A549 (cell line): ENCODE measurements at regions not wholly inside any gene's neighbourhood (a gene's known extent, or its start where the extent isn't known, plus 50 kb on each side); places are given as distances from the start of the nearest gene placed in this dataset.

ENCODE experiments used
- ATAC-seq, 2 experiments: fragments of 200-7000 bp in 1 of 2; fragments of >200 bp in 1 of 2; cut with Nextera tagmentation in 1 of 2; cut with Tn5 transposase in 1 of 2; 3 replicates each; pipeline versions ENCODE4 v1.8.0 to v1.9.1; 2018 to 2020; ENCODE audit warnings: mild to moderate bottlenecking in 1 of 2, moderate library complexity in 1 of 2
- CTCF ChIA-PET: fragments of 300-600 bp; sonication (Branson Sonifier 250); formaldehyde crosslinking; extraction: SDS; loops from one replicate; lab custom pipeline; 2021; ENCODE audit warnings: antibody characterized with exemption, inconsistent platforms; lab: Yijun Ruan, JAX
- POLR2A ChIA-PET: fragments of 350-600 bp; formaldehyde crosslinking; extraction: SDS; loops from one replicate; lab custom pipeline; 2021; ENCODE audit warnings: antibody characterized with exemption, inconsistent platforms; lab: Yijun Ruan, JAX
- DNase-seq, 2 experiments: peaks; one replicate each; pipeline versions ENCODE4 v3.0.0 to v3.0.0-alpha.2; 2011 to 2016; ENCODE audit warnings: low read depth in 1 of 2, low spot score in 1 of 2
- FAIRE-seq: peaks from 2 replicates; lab custom pipeline; 2011; peaks lifted over from hg19 to GRCh38; lab: Jason Lieb, UNC
- H3K27ac ChIP-seq, 2 experiments: fragments of >200 bp; sonication (Bioruptor Twin); formaldehyde crosslinking; 3 replicates each; pipeline ENCODE4 v1.5.1; 2016 to 2017
- H3K4me1 ChIP-seq: fragments of >200 bp; sonication (Bioruptor Twin); formaldehyde crosslinking; 3 replicates; pipeline ENCODE4 v1.6.1; 2016
- H3K4me2 ChIP-seq: fragments of >200 bp; sonication (Bioruptor Twin); formaldehyde crosslinking; 3 replicates; pipeline ENCODE4 v1.6.1; 2016
- H3K4me3 ChIP-seq: fragments of >200 bp; sonication (Bioruptor Twin); formaldehyde crosslinking; 3 replicates; pipeline ENCODE4 v1.5.1; 2016
- H3K9me3 ChIP-seq: fragments of >200 bp; sonication (Bioruptor Twin); formaldehyde crosslinking; 3 replicates; pipeline ENCODE4 v1.6.1; 2016
- BCL3 ChIP-seq: fragments of >200 bp; sonication (Bioruptor Twin); formaldehyde crosslinking; IDR thresholded peaks from 3 replicates; pipeline ENCODE4 v1.6.1; 2016
- BHLHE40 ChIP-seq: IDR thresholded peaks from 2 replicates; pipeline ENCODE4 v1.6.1; 2012; ENCODE audit warnings: low read depth, low read length, inconsistent platforms
- CBX8 ChIP-seq: fragments of 200-600 bp; sonication (generic); IDR thresholded peaks from 2 replicates; pipeline ENCODE4 v1.6.1; 2016
- CEBPB ChIP-seq, 2 experiments: fragments of >200 bp in 1 of 2; sonication (Bioruptor Twin) in 1 of 2; formaldehyde crosslinking in 1 of 2; IDR thresholded peaks; 2 replicates each; pipeline ENCODE4 v1.6.1; 2012 to 2016
- EHF ChIP-seq: fragments of 250-450 bp; sonication (Bioruptor Pico); IDR thresholded peaks from 2 replicates; pipeline ENCODE4 v1.5.0; 2020; ENCODE audit warnings: mild to moderate bottlenecking
- EP300 ChIP-seq, 2 experiments: fragments of >200 bp; sonication (Bioruptor Twin); formaldehyde crosslinking; IDR thresholded peaks; 2 replicates in 1 of 2; 3 replicates in 1 of 2; pipeline ENCODE4 v1.6.1; 2016 to 2017
- ESRRA ChIP-seq: fragments of 150-350 bp; IDR thresholded peaks from 2 replicates; pipeline ENCODE4 v1.6.1; 2014; ENCODE audit warnings: mild to moderate bottlenecking, low read length, borderline replicate concordance
- FOSL2 ChIP-seq, 2 experiments: fragments of 450-650 bp in 1 of 2; fragments of >200 bp in 1 of 2; sonication (Bioruptor Twin) in 1 of 2; formaldehyde crosslinking; IDR thresholded peaks; 2 replicates each; pipeline versions ENCODE4 v1.5.0 to v1.6.1; 2016 to 2020; ENCODE audit warnings: mild to moderate bottlenecking in 1 of 2, moderate library complexity in 1 of 2
- FOXS1 ChIP-seq: fragments of 250-450 bp; sonication (Bioruptor Pico); IDR thresholded peaks from 2 replicates; pipeline ENCODE4 v1.5.0; 2020; ENCODE audit warnings: mild to moderate bottlenecking, moderate library complexity
- HDAC2 ChIP-seq: fragments of 200-600 bp; sonication (generic); IDR thresholded peaks from 2 replicates; pipeline ENCODE4 v1.6.1; 2016
- KDM5A ChIP-seq: fragments of 200-600 bp; sonication (generic); IDR thresholded peaks from 2 replicates; pipeline ENCODE4 v1.6.1; 2016; ENCODE audit warnings: antibody characterized with exemption, mild to moderate bottlenecking
- MAFK ChIP-seq: fragments of 450-650 bp; IDR thresholded peaks from 2 replicates; pipeline ENCODE4 v1.6.1; 2014; ENCODE audit not compliant: partially characterized antibody
- MAZ ChIP-seq: fragments of 150-350 bp; IDR thresholded peaks from 2 replicates; pipeline ENCODE4 v1.6.1; 2014; ENCODE audit warnings: antibody characterized with exemption, low read depth, low read length, borderline replicate concordance
- NFE2L2 ChIP-seq: fragments of 150-350 bp; conservative IDR thresholded peaks from 2 replicates; pipeline ENCODE4 v1.6.1; 2014; ENCODE audit warnings: low read length
- NPAS2 ChIP-seq: fragments of 250-450 bp; sonication (Bioruptor Pico); IDR thresholded peaks from 2 replicates; pipeline ENCODE4 v1.8.0; 2022; ENCODE audit warnings: mild to moderate bottlenecking, moderate library complexity, borderline replicate concordance
- RAD21 ChIP-seq, 2 experiments: fragments of >200 bp in 1 of 2; sonication (Bioruptor Twin) in 1 of 2; formaldehyde crosslinking in 1 of 2; IDR thresholded peaks in 1 of 2; conservative IDR thresholded peaks in 1 of 2; 2 replicates in 1 of 2; 3 replicates in 1 of 2; pipeline ENCODE4 v1.6.1; 2012 to 2018; ENCODE audit warnings: inconsistent platforms in 1 of 2
- RNF2 ChIP-seq: fragments of 200-600 bp; sonication (generic); IDR thresholded peaks from 2 replicates; pipeline ENCODE4 v1.6.1; 2016; ENCODE audit warnings: low read depth, mild to moderate bottlenecking, antibody characterized with exemption, moderate library complexity, borderline replicate concordance
- SMC3 ChIP-seq: fragments of >200 bp; sonication (Bioruptor Twin); formaldehyde crosslinking; IDR thresholded peaks from 3 replicates; pipeline ENCODE4 v1.6.1; 2018; ENCODE audit warnings: inconsistent platforms
- SREBF2 ChIP-seq: fragments of 450-650 bp; IDR thresholded peaks from 2 replicates; pipeline ENCODE4 v1.6.1; 2014; ENCODE audit warnings: mild to moderate bottlenecking, moderate library complexity
- TP53 ChIP-seq: fragments of 250-450 bp; sonication (Bioruptor Pico); IDR thresholded peaks from 2 replicates; pipeline ENCODE4 v1.5.0; 2021; ENCODE audit warnings: mild to moderate bottlenecking, moderate library complexity
- ZC3H11A ChIP-seq: fragments of 450-650 bp; IDR thresholded peaks from 2 replicates; pipeline ENCODE4 v1.6.1; 2014; ENCODE audit warnings: antibody characterized with exemption, mild to moderate bottlenecking
- ZNF302 ChIP-seq: fragments of 250-450 bp; sonication (Bioruptor Pico); IDR thresholded peaks from 2 replicates; pipeline ENCODE4 v1.9.0; 2021; ENCODE audit warnings: inconsistent platforms, mild to moderate bottlenecking, moderate library complexity
- WGBS: methylation state at CpG from one replicate; pipeline ENCODE4 v1.1.6; 2017; ENCODE audit errors: missing lambda C conversion rate; 5-methylcytosine and 5-hydroxymethylcytosine counted together
- TF ChIP-seq, protein P1 (sequence below): fragments of 250-450 bp; sonication (Bioruptor Pico); IDR thresholded peaks from 2 replicates; pipeline ENCODE4 v1.5.0; 2020; ENCODE audit warnings: low read depth, mild to moderate bottlenecking, moderate library complexity
- TF ChIP-seq, protein P2 (sequence below): fragments of 200-600 bp; sonication (generic); IDR thresholded peaks from 2 replicates; pipeline ENCODE4 v1.6.1; 2016; ENCODE audit warnings: antibody characterized with exemption, mild to moderate bottlenecking, moderate library complexity
- TF ChIP-seq, protein P3 (sequence below): fragments of 450-650 bp; IDR thresholded peaks from 2 replicates; pipeline ENCODE4 v1.6.1; 2014; ENCODE audit warnings: antibody characterized with exemption
- TF ChIP-seq, protein P4 (sequence below): fragments of >200 bp; sonication (Bioruptor Twin); formaldehyde crosslinking; IDR thresholded peaks from 2 replicates; pipeline ENCODE4 v1.6.1; 2016
- TF ChIP-seq, protein P5 (sequence below): fragments of >200 bp; sonication (Bioruptor Twin); formaldehyde crosslinking; IDR thresholded peaks from 3 replicates; pipeline ENCODE4 v1.5.1; 2016

- no peak for TF ChIP-seq ZC3H11A
- TF ChIP-seq, protein P1, sequence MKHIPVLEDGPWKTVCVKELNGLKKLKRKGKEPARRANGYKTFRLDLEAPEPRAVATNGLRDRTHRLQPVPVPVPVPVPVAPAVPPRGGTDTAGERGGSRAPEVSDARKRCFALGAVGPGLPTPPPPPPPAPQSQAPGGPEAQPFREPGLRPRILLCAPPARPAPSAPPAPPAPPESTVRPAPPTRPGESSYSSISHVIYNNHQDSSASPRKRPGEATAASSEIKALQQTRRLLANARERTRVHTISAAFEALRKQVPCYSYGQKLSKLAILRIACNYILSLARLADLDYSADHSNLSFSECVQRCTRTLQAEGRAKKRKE (CRISPR knock-in tag), result no peak
- no peak for TF ChIP-seq SMC3
- TF ChIP-seq MAZ, result no peak
- TF ChIP-seq CEBPB (IDR thresholded peaks at IDR 0.05), result no peak
- TF ChIP-seq, protein P2, sequence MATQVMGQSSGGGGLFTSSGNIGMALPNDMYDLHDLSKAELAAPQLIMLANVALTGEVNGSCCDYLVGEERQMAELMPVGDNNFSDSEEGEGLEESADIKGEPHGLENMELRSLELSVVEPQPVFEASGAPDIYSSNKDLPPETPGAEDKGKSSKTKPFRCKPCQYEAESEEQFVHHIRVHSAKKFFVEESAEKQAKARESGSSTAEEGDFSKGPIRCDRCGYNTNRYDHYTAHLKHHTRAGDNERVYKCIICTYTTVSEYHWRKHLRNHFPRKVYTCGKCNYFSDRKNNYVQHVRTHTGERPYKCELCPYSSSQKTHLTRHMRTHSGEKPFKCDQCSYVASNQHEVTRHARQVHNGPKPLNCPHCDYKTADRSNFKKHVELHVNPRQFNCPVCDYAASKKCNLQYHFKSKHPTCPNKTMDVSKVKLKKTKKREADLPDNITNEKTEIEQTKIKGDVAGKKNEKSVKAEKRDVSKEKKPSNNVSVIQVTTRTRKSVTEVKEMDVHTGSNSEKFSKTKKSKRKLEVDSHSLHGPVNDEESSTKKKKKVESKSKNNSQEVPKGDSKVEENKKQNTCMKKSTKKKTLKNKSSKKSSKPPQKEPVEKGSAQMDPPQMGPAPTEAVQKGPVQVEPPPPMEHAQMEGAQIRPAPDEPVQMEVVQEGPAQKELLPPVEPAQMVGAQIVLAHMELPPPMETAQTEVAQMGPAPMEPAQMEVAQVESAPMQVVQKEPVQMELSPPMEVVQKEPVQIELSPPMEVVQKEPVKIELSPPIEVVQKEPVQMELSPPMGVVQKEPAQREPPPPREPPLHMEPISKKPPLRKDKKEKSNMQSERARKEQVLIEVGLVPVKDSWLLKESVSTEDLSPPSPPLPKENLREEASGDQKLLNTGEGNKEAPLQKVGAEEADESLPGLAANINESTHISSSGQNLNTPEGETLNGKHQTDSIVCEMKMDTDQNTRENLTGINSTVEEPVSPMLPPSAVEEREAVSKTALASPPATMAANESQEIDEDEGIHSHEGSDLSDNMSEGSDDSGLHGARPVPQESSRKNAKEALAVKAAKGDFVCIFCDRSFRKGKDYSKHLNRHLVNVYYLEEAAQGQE, result no peak
- no peak for TF ChIP-seq EP300 (IDR thresholded peaks at IDR 0.05)
- no peak for TF ChIP-seq ZNF302 (CRISPR knock-in tag)
- no peak for TF ChIP-seq TP53 (CRISPR knock-in tag)
- no peak for TF ChIP-seq NPAS2
- no peak for TF ChIP-seq EHF (CRISPR knock-in tag)
- TF ChIP-seq HDAC2, result no peak
- no peak for TF ChIP-seq FOSL2 (IDR thresholded peaks at IDR 0.05)
- no peak for TF ChIP-seq FOSL2 (CRISPR knock-in tag; IDR thresholded peaks at IDR 0.05)
- TF ChIP-seq ESRRA, result no peak
- no peak for TF ChIP-seq RAD21 (conservative IDR thresholded peaks at IDR 0.05 in 1 of 2, IDR thresholded peaks at IDR 0.05 in 1 of 2)
- TF ChIP-seq, all 56 proteins: peak for 0
- POLR2A ChIA-PET, result no interaction called here
- Histone ChIP-seq H3K9me3 (no peaks in the 10 kb centered on the region), H3K4me3 (no peak overlapping the region), H3K4me2 (no peak overlapping the region), H3K4me1 (no peaks in the 10 kb centered on the region), H3K27ac (no peak overlapping the region)
- DNase-seq, result no peak
- no peak for FAIRE-seq
- no peak for ATAC-seq
- 2% methylated on average over 3 of the region's 3 CpGs for WGBS
- CTCF ChIA-PET, result no interaction called here
These were observed 120.0 kb upstream of the TMTC4 start for GRCh38 chr13:100794575-100794974.

GRCh38 chr13:100790405-100790804 lies 115.8 kb upstream of the TMTC4 start:
- CTCF ChIA-PET, result interaction anchor here (1.2 kb wide), 1 partner anchor 11 kb away, joined by 5 read pairs; no protein-coding TSS in a partner anchor

More at GRCh38 chr13:100790405-100790804, 115.8 kb upstream of the TMTC4 start:
- H3K9me3 ChIP-seq, result no peaks in the 10 kb centered on the region
- FAIRE-seq, result no peak
- POLR2A ChIA-PET, result no interaction called here
- DNase-seq, result no peak
- H3K4me3 ChIP-seq, result no peak overlapping the region
- H3K27ac ChIP-seq, result no peak overlapping the region
- TF ChIP-seq, protein P3, sequence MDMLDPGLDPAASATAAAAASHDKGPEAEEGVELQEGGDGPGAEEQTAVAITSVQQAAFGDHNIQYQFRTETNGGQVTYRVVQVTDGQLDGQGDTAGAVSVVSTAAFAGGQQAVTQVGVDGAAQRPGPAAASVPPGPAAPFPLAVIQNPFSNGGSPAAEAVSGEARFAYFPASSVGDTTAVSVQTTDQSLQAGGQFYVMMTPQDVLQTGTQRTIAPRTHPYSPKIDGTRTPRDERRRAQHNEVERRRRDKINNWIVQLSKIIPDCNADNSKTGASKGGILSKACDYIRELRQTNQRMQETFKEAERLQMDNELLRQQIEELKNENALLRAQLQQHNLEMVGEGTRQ, result no peak
- TF ChIP-seq CBX8 (no peak), NFE2L2 (no peak), RNF2 (no peak), FOXS1 (CRISPR knock-in tag) (no peak), BCL3 (no peak), ZNF302 (CRISPR knock-in tag) (no peak), BHLHE40 (no peak), MAFK (no peak), KDM5A (no peak), EHF (CRISPR knock-in tag) (no peak), SREBF2 (no peak)
- TF ChIP-seq, protein P1 (CRISPR knock-in tag), result no peak
- TF ChIP-seq, protein P4, sequence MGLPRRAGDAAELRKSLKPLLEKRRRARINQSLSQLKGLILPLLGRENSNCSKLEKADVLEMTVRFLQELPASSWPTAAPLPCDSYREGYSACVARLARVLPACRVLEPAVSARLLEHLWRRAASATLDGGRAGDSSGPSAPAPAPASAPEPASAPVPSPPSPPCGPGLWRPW, result no peak
- TF ChIP-seq, protein P5, sequence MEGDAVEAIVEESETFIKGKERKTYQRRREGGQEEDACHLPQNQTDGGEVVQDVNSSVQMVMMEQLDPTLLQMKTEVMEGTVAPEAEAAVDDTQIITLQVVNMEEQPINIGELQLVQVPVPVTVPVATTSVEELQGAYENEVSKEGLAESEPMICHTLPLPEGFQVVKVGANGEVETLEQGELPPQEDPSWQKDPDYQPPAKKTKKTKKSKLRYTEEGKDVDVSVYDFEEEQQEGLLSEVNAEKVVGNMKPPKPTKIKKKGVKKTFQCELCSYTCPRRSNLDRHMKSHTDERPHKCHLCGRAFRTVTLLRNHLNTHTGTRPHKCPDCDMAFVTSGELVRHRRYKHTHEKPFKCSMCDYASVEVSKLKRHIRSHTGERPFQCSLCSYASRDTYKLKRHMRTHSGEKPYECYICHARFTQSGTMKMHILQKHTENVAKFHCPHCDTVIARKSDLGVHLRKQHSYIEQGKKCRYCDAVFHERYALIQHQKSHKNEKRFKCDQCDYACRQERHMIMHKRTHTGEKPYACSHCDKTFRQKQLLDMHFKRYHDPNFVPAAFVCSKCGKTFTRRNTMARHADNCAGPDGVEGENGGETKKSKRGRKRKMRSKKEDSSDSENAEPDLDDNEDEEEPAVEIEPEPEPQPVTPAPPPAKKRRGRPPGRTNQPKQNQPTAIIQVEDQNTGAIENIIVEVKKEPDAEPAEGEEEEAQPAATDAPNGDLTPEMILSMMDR, result no peak
- TF ChIP-seq, all 56 proteins: peak for 0
- no peaks in the 10 kb centered on the region for H3K4me1 ChIP-seq
- ATAC-seq, result no peak
- WGBS, result 0% methylated on average over 1 of the region's 1 CpG
- no peak overlapping the region for H3K4me2 ChIP-seq
